NB4 (cell line): ENCODE measurements at regions not wholly inside any gene's neighbourhood (a gene's known extent, or its start where the extent isn't known, plus 50 kb on each side); places are given as distances from the start of the nearest gene placed in this dataset.
"Not testable (repeated sequence)": the region's sequence is repeated elsewhere in the genome, so short reads cannot be mapped to it uniquely, and the experiment has no call there.

ENCODE experiments used
- DNase-seq: peaks from one replicate; pipeline ENCODE4 v3.0.0; 2010; ENCODE audit warnings: low read depth
- H3K4me3 ChIP-seq: one replicate; pipeline ENCODE4 v1.5.1; 2011; ENCODE audit warnings: mild to moderate bottlenecking, low read depth, low read length, moderate library complexity
- MYC ChIP-seq: IDR thresholded peaks from 2 replicates; pipeline ENCODE4 v1.6.1; 2011; ENCODE audit warnings: low read depth, low read length
- POLR2A ChIP-seq: IDR thresholded peaks from 2 replicates; pipeline ENCODE4 v1.6.1; 2011; ENCODE audit warnings: mild to moderate bottlenecking; ENCODE audit not compliant: insufficient read length; ENCODE audit errors: extremely low read depth
- TF ChIP-seq, protein P1 (sequence below): IDR thresholded peaks from one replicate; pipeline ENCODE4 v1.5.1; 2012; ENCODE audit warnings: low read depth, low read length
- TF ChIP-seq, protein P2 (sequence below): IDR thresholded peaks from 2 replicates; pipeline ENCODE4 v1.6.1; 2011; ENCODE audit warnings: low read depth, low read length

DNA sequence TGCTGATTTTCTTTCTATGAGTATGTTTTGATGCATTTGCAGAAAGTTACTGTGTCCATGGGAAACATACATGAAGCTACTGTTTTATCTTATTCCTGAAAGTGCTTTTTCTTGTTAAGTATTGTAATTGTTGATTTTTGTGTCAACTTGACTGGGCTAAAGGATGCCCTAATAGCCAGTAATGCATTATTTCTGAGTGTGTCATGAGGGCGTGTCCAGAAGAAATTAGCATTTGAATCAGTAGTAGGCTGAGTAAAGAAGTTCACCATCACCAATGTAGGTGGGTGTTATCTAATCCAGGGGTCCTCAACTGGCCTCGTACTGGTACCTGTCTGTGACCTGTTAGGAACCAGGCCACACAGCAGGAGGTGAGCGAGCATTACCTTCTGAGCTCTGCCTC is 760.2 kb downstream of the PLA2G4A start:
- no peak overlapping the region for H3K4me3 ChIP-seq
- no peak for DNase-seq
- TF ChIP-seq POLR2A (no peak), MYC (no peak)
- TF ChIP-seq, protein P1, sequence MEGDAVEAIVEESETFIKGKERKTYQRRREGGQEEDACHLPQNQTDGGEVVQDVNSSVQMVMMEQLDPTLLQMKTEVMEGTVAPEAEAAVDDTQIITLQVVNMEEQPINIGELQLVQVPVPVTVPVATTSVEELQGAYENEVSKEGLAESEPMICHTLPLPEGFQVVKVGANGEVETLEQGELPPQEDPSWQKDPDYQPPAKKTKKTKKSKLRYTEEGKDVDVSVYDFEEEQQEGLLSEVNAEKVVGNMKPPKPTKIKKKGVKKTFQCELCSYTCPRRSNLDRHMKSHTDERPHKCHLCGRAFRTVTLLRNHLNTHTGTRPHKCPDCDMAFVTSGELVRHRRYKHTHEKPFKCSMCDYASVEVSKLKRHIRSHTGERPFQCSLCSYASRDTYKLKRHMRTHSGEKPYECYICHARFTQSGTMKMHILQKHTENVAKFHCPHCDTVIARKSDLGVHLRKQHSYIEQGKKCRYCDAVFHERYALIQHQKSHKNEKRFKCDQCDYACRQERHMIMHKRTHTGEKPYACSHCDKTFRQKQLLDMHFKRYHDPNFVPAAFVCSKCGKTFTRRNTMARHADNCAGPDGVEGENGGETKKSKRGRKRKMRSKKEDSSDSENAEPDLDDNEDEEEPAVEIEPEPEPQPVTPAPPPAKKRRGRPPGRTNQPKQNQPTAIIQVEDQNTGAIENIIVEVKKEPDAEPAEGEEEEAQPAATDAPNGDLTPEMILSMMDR = no peak
- TF ChIP-seq, protein P2, sequence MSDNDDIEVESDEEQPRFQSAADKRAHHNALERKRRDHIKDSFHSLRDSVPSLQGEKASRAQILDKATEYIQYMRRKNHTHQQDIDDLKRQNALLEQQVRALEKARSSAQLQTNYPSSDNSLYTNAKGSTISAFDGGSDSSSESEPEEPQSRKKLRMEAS = no peak

DNA sequence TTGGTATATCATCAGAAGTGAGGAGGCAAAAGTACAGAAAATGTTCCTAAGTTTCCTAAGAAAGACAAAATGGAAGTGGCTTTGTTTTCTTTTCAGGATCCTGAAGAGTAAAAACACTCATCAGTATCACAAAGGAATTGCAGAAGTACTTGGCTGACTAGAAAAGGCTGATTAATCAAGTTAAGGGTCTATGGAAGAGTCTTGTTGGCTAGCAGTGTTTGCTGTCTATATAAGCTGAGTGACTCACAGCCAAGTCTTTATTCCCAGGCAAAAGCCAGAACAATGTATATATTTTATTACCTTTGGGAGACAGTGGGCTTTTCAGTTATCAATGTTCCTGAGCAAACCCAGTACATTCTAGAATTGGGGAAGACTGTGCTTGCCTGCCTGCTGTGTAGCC is 777.0 kb downstream of the PLA2G4A start:
- DNase-seq = no peak
- TF ChIP-seq POLR2A = no peak
- TF ChIP-seq, protein P2 = no peak
- no peak for TF ChIP-seq MYC
- TF ChIP-seq, protein P1 = no peak
- H3K4me3 ChIP-seq = no peak overlapping the region

DNA sequence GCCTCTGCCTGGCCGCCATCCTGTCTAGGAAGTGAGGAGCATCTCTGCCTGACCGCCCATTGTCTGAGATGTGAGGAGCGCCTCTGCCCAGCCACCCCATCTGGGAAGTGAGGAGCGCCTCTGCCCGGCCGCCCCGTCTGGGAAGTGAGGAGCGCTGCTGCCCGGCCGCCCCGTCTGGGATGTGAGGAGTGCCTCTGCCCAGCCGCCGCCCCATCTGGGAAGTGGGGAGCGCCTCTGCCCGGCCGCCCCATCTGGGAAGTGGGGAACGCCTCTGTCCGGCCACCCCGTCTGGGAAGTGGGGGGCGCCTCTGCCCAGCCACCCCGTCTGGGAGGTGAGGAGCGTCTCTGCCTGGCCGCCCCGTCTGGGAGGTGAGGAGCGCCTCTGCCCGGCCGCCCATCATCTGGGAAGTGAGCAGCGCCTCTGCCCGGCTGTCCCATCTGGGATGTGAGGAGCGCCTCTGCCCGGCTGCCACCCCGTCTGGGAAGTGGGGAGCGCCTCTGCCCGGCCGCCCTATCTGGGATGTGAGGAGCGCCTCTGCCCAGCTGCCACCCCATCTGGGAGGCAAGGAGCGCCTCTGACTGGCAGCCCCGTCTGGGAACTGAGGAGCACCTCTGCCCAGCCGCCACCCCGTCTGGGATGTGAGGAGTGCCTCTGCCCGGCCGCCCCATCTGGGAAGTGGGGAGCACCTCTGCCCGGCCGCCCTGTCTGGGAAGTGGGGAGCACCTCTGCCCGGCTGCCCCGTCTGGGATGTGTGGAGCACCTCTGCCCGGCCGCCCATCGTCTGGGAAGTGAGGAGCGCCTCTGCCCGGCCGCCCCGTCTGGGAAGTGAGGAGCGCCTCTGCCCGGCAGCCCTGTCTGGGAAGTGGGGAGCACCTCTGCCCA is 787.3 kb downstream of the PLA2G4A start:
- DNase-seq = not testable (repeated sequence)

DNA sequence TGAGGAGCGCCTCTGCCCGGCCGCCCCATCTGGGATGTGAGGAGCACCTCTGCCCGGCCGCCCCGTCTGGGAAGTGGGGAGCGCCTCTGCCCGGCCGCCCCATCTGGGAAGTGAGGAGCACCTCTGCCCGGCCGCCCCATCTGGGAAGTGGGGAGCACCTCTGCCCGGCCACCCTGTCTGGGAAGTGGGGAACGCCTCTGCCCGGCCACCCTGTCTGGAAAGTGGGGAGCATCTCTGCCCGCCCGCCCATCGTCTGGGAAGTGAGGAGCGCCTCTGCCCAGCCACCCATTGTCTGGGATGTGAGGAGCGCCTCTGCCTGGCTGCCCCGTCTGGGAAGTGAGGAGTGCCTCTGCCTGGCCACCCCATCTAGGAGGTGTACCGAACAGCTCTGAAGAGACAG is 788.1 kb downstream of the PLA2G4A start:
- H3K4me3 ChIP-seq, DNase-seq: not testable (repeated sequence)

More for the DNA sequence above, 787.3 kb downstream of the PLA2G4A start:
- not testable (repeated sequence) for H3K4me3 ChIP-seq

DNA sequence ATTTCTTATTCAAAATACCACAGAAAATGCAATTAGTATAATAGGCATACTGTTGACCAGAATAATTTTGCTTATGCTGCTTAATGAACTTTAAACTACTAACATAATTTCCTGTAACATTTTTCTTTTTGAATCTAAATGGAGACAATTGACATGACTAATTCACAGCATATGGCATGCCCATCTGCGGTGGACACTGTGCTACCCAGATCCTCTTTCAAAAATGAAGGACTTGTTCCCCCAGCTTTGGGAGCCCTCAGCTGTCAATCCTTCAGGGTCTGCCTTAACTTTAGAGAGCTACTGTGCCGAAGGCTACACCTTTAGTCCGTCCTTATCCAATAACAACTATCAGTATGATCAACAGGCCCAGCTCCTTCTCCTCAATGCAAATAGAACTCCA is 789.0 kb downstream of the PLA2G4A start:
- TF ChIP-seq, protein P2 = no peak
- TF ChIP-seq MYC (no peak), POLR2A (no peak)
- TF ChIP-seq, protein P1 = no peak
- DNase-seq = no peak
- no peak overlapping the region for H3K4me3 ChIP-seq

DNA sequence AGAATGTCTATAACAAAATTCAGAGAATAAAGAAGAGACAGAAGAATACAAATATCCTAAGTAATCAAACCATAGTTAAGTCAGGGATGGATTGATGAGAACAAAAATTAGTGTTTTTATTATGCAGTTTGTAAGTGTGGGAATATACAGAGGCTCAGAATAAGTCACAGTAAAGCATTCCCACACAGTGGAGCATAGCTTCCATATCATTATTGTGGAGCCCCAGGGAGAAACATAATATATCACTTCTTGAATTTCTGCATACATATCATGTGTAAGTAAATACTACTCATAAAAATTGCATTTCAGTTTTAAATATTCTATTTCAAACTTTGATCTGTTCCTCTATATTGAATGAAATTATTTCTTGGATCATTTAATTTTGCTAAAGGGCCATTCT is 790.4 kb downstream of the PLA2G4A start:
- no peak overlapping the region for H3K4me3 ChIP-seq
- TF ChIP-seq, protein P2 = no peak
- TF ChIP-seq POLR2A = no peak
- TF ChIP-seq, protein P1 = no peak
- TF ChIP-seq MYC = no peak
- DNase-seq = no peak

DNA sequence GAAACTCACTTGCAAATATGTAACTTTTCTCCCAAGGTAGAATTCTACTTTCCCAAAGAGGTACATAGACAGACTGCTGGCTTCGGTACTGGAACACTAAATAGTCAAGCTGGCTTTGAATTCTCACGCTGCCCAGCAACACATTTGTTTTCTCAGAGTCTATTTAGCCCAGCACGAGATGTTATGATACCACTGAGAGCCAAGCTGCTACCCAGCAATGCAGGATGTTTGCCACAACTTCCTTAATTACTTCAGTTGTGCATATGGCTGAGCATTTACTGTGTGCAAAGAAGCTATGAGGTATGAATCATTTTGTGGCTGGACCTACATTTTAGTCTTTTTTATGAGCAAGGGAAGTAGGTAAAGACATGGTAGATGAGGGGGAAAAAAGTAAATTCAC is 793.2 kb downstream of the PLA2G4A start:
- 0 out of 2 replicates have a peak, but pooled peaks have one; percentile 52 for TF ChIP-seq MYC
- no peak for TF ChIP-seq POLR2A
- TF ChIP-seq, protein P2 = peak; percentile 16; the same call in 1 of the 2 replicates
- peak; percentile 43 for DNase-seq
- H3K4me3 ChIP-seq = no peak overlapping the region
